Testis (tissue), 2 donors: ENCODE measurements at regions not wholly inside any gene's neighbourhood (a gene's known extent, or its start where the extent isn't known, plus 50 kb on each side); places are given as distances from the start of the nearest gene placed in this dataset.

Experiments used
- DNase-seq: peaks from one replicate; pipeline ENCODE4 v3.0.0-alpha.2; 2019
- H3K27ac ChIP-seq, 2 donors: fragments of 200-600 bp; sonication (generic); one replicate each; pipeline ENCODE4 v1.5.1; 2019
- H3K27me3 ChIP-seq: fragments of 200-600 bp; sonication (generic); one replicate; pipeline ENCODE4 v1.5.1; 2019
- H3K36me3 ChIP-seq: fragments of 200-600 bp; sonication (generic); one replicate; pipeline ENCODE4 v1.5.1; 2017; ENCODE audit warnings: low read depth; ENCODE audit errors: missing control alignments
- H3K4me1 ChIP-seq: fragments of 200-600 bp; sonication (generic); one replicate; pipeline ENCODE4 v1.5.1; 2019
- H3K4me3 ChIP-seq, 2 donors: fragments of 200-600 bp; sonication (generic); one replicate each; pipeline ENCODE4 v1.5.1; 2017 to 2019
- H3K9me3 ChIP-seq: fragments of 200-600 bp; sonication (generic); one replicate; pipeline ENCODE4 v1.5.1; 2017
- POLR2A ChIP-seq: fragments of 450-650 bp; IDR thresholded peaks from one replicate; pipeline ENCODE4 v1.6.1; 2017; ENCODE audit warnings: antibody characterized with exemption, mild to moderate bottlenecking, moderate library complexity
- WGBS, 2 donors: methylation state at CpG; one replicate each; pipeline ENCODE4 v1.1.5; 2018; 5-methylcytosine and 5-hydroxymethylcytosine counted together
- intact Hi-C: fragments of 100-400 bp; cut with DNase I; formaldehyde crosslinking; loops from one replicate; pipeline ENCODE4 v1.15.1; 2023; ENCODE audit warnings: low total_unique reads
- TF ChIP-seq, protein P1 (sequence below), 3 experiments: fragments of 450-650 bp in 2 of 3; fragments of 200-600 bp in 1 of 3; sonication (generic) in 1 of 3; IDR thresholded peaks; one replicate each; pipeline ENCODE4 v1.5.1; 2016 to 2019; ENCODE audit warnings: antibody characterized with exemption in 3 of 3, mild to moderate bottlenecking in 2 of 3, moderate library complexity in 1 of 3

DNA sequence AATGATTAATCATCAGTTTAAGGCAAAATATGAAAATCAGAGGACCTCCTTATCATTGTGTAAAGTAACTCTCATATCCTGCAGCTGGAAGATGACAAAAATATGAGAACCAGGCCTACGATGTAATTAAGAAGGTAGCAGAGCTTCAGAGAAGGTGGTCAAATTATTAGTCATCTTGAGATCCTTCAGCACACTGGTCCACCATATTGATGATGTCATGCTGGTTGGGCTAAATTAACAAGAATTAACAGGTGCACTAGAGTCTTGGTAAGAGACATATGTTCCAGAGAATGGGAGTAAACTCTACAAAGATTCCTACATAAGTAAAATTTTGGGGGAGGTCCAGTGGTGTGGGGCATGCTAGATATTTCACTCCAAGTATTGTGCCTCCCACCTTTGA, 112.8 kb downstream of the OTOR start:
- no peak overlapping the region for H3K4me3 ChIP-seq
- no peaks in the 10 kb centered on the region for H3K36me3 ChIP-seq
- intact Hi-C loops, result no loop called here
- DNase-seq, result no peak
- no peaks in the 10 kb centered on the region for H3K9me3 ChIP-seq
- no peaks in the 10 kb centered on the region for H3K4me1 ChIP-seq
- no peak overlapping the region for H3K27ac ChIP-seq
- TF ChIP-seq, protein P1, sequence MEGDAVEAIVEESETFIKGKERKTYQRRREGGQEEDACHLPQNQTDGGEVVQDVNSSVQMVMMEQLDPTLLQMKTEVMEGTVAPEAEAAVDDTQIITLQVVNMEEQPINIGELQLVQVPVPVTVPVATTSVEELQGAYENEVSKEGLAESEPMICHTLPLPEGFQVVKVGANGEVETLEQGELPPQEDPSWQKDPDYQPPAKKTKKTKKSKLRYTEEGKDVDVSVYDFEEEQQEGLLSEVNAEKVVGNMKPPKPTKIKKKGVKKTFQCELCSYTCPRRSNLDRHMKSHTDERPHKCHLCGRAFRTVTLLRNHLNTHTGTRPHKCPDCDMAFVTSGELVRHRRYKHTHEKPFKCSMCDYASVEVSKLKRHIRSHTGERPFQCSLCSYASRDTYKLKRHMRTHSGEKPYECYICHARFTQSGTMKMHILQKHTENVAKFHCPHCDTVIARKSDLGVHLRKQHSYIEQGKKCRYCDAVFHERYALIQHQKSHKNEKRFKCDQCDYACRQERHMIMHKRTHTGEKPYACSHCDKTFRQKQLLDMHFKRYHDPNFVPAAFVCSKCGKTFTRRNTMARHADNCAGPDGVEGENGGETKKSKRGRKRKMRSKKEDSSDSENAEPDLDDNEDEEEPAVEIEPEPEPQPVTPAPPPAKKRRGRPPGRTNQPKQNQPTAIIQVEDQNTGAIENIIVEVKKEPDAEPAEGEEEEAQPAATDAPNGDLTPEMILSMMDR (IDR thresholded peaks at IDR 0.05), result no peak
- TF ChIP-seq POLR2A, result no peak
- 85 to 88% methylated on average over 1 of the region's 1 CpG for WGBS, 2 donors
- no peaks in the 10 kb centered on the region for H3K27me3 ChIP-seq

DNA sequence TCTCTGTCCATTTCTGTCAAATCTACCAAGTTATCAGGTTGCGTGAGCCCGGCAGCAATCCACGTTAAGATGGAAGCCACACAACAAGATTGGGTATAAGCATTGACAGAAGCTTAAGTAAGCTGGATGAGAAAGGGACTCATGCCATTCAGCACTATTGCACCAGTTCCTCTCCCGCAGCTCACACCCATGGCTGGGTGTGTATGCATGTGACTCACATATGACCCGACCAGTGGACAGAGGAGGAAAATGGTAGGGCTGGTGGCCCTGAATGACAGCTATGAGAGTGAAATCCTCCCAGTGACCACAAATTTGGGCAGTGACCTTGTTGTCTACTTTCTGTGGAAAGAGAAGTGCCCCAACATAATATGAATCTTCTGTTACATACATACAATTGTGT, 113.5 kb downstream of the OTOR start:
- no peaks in the 10 kb centered on the region for H3K9me3 ChIP-seq
- WGBS, 2 donors, result 93 to 98% methylated on average over 5 of the region's 5 CpGs
- no peaks in the 10 kb centered on the region for H3K4me1 ChIP-seq
- no peak overlapping the region for H3K27ac ChIP-seq
- H3K36me3 ChIP-seq, result no peaks in the 10 kb centered on the region
- TF ChIP-seq, protein P1 (IDR thresholded peaks at IDR 0.05), result no peak
- TF ChIP-seq POLR2A, result no peak
- intact Hi-C loops, result no loop called here
- H3K4me3 ChIP-seq, result no peak overlapping the region
- DNase-seq, result no peak
- H3K27me3 ChIP-seq, result no peaks in the 10 kb centered on the region

DNA sequence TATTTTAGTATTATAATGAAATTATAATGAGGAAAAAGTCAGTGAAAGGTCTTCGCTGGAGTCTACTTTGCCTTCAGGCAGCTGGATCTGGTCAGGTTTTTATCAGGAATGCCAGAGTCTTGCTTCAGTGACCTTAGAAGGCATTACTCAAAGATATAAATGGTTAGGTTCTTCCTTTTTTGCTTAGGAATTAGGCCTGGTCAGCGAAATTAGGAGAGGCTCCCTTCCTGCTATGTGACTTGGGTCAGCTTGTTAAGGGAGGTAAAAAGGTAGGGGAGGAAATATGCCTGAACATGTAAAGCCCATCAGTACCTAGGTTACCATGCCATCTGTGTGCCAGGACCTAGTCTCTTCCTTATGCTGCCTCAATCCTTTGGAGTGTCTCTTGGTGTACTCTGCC, 115.1 kb downstream of the OTOR start:
- Histone ChIP-seq H3K36me3 (no peaks in the 10 kb centered on the region), H3K9me3 (no peaks in the 10 kb centered on the region), H3K4me1 (no peaks in the 10 kb centered on the region), H3K27me3 (no peaks in the 10 kb centered on the region), H3K27ac (no peak overlapping the region), H3K4me3 (no peak overlapping the region)
- 85 to 86% methylated on average over 2 of the region's 2 CpGs for WGBS, 2 donors
- intact Hi-C loops, result no loop called here
- DNase-seq, result no peak
- TF ChIP-seq, protein P1 (IDR thresholded peaks at IDR 0.05), result no peak
- TF ChIP-seq POLR2A, result no peak

DNA sequence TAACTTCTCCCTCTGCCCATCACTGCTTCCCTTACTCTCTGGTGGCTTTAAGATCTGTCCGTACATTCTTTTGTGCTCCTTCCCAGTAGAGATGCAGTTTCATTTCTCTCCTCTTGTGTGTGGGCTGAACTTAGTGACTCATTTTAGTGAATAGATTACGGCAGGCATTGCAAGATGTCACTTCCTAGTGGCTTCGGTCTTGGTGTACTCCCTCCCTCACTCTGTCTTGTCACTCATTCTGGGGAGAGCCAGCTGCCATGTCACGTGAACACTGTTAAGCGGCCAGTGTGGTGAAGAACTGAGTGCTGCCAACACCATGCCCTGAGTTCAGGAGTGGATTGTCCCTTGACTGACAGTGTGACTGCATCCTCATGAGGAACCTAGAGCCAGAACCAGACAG, 115.9 kb downstream of the OTOR start:
- Histone ChIP-seq H3K4me1 (no peaks in the 10 kb centered on the region), H3K27me3 (no peaks in the 10 kb centered on the region), H3K4me3 (no peak overlapping the region), H3K27ac (no peak overlapping the region), H3K9me3 (no peaks in the 10 kb centered on the region), H3K36me3 (no peaks in the 10 kb centered on the region)
- no peak for DNase-seq
- 81 to 84% methylated on average over 5 of the region's 5 CpGs for WGBS, 2 donors
- intact Hi-C loops, result no loop called here
- TF ChIP-seq, protein P1 (IDR thresholded peaks at IDR 0.05), result no peak
- TF ChIP-seq POLR2A, result no peak

DNA sequence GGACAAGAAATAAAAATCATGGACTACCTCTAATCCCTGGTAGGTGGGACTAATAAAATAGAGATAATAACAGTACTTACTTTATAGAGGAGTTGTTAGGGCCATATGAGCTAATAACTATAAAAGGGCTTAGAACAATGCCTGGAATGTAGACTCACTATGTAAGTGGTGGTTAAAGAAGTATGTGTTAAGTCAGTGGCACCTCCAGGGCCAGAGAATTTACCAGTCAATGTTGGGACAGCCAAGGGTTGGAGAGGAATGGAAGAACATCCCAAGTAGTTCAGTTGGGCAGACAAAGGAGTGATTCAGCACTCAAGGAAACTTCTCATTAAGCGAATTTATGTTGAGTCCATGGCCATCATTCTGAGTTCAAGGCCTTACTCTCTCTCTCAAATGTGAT, 116.8 kb downstream of the OTOR start:
- WGBS, 2 donors, result 36 to 57% methylated on average over 1 of the region's 1 CpG
- Histone ChIP-seq H3K27ac (no peak overlapping the region), H3K4me3 (no peak overlapping the region), H3K4me1 (no peaks in the 10 kb centered on the region), H3K36me3 (no peaks in the 10 kb centered on the region), H3K9me3 (no peaks in the 10 kb centered on the region), H3K27me3 (no peaks in the 10 kb centered on the region)
- no peak for DNase-seq
- intact Hi-C loops, result no loop called here
- no peak for TF ChIP-seq POLR2A
- TF ChIP-seq, protein P1 (IDR thresholded peaks at IDR 0.05), result no peak
